Activated CD4-positive, alpha-beta T cell treated with anti-CD3 and anti-CD28 coated beads, Interleukin-2, amount 50 U/mL, for 16 hours (primary cell): ENCODE measurements at regions not wholly inside any gene's neighbourhood (a gene's known extent, or its start where the extent isn't known, plus 50 kb on each side); places are given as distances from the start of the nearest gene placed in this dataset.
"Not testable (repeated sequence)": the region's sequence is repeated elsewhere in the genome, so short reads cannot be mapped to it uniquely, and the experiment has no call there.

Experiments
- DNase-seq: peaks from one replicate; pipeline ENCODE4 v3.0.0-alpha.2; 2020

DNA sequence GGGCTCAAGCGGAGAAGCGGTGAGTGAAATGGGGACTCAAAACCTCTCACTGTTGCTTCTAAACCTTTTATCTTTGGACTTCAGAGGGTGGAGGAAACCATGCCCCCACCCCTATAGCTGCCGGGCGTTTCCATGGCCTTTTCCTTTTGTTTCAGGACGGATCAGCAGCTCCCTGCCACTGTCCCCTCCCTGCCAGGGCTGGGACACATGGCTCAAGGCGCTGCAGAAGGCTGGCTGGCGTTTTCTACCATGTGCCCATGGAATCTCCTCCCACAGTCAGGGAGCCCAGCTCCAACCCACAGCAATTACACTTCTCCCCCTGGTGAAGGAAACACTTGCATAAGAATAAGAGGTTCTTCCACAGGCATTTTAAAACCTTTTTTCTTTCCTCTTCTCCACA, 812.7 kb downstream of the PLA2G4A start:
- DNase-seq: no peak

- DNase-seq: no peak
Measured at GRCh38 chr1:187641907-187642306, 813.2 kb downstream of the PLA2G4A start.

GRCh38 chr1:187645651-187646050, 816.9 kb downstream of the PLA2G4A start:
- DNase-seq: no peak

DNA sequence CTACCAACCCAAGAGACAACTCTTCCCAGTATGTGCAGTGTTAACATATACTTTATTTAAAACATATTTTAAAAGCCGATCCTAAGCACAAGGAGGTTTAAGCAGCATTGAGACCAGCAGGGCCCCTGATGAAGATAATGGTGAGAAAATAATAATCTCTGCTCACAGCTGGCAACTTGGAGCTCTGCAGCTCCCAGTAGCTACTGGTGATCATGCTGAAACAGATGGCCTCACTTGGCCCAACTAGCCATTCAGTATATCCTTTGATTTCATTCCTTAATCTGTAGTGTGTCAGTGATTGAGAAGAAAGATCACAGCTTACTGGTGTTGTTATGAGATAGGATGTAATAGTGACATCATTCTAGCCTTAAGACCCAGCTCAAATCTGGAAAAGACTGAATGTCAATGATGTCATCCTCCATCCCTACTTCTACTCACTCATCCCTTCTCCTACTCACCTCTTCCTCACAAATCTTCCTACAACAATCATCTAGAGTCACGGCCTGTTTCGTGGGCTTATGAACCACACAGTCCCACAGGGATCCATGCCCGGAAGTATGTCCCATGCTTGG, 817.9 kb downstream of the PLA2G4A start:
- DNase-seq: no peak

DNA sequence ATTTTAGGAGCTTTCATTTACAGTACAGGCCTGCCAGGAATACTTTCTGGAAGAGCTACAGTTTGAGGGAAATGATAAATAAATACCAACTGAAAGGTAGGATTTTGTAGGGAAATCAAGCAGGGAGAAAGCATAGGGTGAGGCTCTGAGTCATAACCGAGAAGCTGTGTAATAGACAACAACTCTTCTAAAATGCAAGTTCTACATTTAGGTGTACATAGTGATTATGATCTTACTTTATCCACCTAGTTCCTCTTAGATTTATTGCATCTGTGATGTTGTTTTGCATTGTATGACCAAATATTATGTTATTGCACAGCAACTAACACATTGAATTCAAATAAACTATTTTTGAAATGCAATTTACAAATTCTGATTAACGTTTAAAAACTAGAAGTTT, 819.3 kb downstream of the PLA2G4A start:
- no peak for DNase-seq

DNA sequence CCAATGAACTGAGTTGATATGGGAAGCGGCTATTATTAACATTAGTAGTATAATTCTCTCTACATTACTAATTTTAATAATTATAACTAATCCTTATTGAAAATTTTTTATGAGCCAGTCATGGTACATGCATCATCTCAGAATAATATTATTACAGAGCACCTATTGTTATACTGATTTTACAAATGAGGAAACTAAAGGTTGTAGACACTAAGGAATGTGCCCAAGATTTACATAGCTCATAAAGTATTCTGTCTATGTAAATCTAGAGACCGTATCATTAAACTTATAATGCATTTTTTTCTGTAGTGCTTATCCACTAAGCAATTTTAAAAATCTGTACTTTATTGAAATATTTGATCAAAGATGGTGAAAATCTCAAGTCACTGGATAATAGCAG, 825.9 kb downstream of the PLA2G4A start:
- no peak for DNase-seq

GRCh38 chr1:187655104-187655503, 826.4 kb downstream of the PLA2G4A start:
- no peak for DNase-seq

DNA sequence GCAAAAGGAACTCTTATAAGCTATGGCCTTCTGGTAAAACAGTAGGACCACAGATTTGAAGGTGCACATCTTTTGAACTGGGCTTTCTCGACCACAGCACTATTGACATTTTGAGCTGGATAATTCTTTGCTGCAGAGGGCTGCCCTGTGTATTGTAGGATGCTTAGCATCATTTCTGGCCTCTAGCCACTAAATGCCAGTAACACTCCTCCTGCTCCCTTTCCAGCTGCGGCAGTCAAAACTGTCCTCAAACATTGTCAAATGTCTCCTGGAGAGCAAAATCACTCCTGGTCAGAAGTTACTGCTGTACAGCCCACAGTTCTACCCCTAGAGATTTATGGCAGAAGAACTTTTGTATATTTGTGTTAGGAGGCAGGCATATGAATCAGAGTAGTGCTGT, 836.7 kb downstream of the PLA2G4A start:
- DNase-seq: no peak

DNA sequence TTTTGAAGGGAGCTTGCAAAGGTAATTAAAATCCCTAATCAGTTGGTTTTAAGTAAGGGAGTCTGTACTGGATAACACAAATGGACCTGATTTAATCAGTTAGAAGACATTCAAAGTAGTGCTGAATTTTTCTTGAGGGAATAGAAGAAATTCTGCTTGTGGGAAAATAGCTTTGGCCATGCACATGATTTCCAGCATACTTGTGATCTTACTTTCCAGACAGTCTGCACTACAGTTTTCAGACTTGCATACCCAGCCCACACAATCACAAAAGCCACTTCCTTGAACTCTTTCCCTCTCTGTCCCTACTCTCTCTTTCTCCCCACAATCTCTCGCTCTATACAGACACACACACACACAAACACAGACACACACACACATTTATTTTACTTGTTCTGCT, 852.1 kb downstream of the PLA2G4A start:
- no peak for DNase-seq

GRCh38 chr1:187682112-187682511, 853.4 kb downstream of the PLA2G4A start:
- DNase-seq: no peak

DNA sequence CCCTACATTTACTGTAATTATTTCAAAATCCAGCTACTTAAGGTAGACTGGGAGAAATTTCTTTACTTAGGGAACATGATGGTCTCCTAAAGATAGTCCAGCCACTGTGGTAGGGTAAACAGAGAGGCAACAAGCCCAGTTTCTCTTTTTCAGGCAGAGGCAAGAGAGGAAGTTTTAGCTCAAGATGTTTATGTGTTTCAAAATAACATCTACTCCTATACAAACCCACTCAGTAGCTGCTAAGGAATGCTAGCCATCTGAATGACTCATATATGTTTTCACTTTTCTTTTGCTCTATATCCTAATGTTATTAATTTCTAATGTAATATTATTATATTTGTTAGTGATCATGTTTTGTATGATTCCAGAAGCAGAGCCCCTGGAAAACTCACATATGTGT, 856.6 kb downstream of the PLA2G4A start:
- DNase-seq: no peak

DNA sequence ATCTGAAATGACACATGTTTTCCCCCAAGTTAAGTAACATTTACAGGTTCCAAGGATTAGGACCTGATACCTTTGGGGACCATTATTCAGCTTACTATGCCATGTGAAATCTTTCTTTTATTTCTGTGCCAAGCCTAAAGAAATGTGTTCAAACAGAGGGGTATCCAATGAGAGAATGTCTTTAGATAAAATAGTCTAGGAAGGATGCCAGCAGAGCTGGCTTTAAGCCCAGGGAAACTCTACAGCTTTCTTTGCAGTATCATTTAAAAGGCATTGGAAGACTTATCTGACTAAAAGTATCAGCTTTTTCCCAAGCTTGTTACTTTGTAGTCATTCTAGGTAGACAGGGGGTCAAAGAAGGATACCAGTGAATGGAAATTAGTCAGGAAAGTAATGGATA, 860.4 kb downstream of the PLA2G4A start:
- no peak for DNase-seq

DNA sequence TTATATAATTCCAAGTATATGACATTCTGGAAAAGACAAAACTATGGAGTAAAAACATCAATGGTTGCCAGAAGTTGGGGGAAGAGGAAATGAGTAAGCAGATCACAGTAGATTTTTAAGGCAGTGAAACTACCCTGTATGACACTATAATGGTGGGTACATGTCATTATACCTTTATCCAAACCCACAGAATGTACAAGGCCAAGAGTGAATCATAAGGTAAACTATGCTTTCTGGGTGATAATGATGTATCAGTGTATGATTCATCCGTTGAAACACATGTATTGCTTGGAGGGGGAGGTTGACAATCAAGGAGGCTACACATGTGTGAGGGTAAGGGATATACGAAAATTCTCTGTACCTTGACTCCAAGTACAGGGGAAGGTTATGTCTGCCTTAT, 862.7 kb downstream of the PLA2G4A start:
- DNase-seq: no peak

DNA sequence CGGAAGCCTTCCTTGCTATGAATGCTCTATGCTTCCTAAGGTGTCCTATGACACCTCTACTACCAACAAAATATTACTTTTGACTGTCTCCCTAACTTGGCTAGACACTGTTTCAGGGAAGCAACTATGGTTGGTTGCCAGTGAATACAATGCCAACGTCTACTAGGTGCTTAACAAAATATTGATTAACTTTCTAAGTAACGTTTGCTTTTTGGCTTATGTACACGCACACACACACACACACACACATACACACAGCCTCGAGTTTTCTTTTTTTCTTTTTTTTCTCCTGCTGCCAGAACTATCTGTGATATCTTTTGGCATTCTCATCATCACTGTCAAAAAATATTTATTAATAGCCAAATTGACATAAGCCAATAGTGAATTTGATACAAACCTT, 864.0 kb downstream of the PLA2G4A start:
- no peak for DNase-seq

DNA sequence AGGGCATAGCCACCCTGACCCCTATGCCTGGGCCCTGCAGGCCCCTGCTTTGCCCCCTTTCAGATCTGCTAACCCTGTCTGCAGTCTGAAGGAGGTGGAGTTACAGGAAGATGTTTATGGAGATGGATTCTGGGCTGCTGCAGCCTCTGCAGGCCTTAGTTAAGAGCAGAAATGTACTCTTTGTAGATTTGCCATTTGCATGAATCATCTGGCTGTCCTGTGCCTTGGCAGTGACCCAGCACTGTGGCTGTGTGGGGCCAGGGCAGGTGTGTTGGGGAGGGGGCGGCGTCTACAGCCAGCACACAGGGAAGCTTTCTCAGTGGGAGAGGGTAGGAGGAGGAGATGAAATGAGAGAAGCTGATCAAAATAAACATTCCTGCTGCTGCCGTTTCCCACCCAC, 867.3 kb downstream of the PLA2G4A start:
- DNase-seq: no peak

GRCh38 chr1:187703138-187704130, 874.7 kb downstream of the PLA2G4A start:
- DNase-seq: not testable (repeated sequence)

GRCh38 chr1:187714470-187714869, 885.7 kb downstream of the PLA2G4A start:
- no peak for DNase-seq

DNA sequence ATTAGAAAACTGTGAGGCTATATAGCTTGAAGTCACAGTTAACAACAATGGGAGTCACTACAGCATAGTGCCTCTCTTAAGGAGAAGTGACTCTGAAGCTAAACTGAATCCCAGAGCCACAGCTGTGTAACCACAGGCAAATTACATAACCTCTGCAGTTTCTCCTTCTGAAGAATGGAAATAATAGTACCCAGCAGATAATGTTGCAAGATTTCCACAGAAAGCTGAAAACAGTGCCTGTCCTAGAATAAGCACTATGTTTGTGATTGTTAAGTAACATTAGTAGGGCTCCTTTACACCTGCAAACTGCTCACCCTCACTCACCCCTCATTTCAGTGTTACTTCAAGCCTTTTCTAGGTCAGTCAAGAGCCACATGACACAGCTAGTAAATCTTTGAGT, 886.7 kb downstream of the PLA2G4A start:
- no peak for DNase-seq

DNA sequence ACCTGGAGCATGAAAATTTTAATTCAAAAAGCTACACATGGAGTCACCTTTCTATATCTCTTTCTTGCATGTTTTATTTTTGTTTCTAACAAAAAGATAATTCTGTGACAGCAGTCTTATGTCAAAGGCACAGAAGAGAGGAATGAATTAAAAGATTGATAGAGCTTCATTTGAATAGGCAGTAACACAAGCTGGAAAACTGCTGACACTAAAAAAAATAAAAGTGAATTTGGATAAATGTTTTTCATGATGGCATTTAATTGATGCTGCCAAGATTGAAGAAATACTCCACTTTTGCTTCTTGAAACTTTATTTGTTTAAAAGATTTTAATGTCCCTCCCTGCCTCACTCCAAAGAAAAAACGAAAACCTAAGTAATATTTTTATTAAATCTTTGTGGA, 887.4 kb downstream of the PLA2G4A start:
- DNase-seq: no peak

DNA sequence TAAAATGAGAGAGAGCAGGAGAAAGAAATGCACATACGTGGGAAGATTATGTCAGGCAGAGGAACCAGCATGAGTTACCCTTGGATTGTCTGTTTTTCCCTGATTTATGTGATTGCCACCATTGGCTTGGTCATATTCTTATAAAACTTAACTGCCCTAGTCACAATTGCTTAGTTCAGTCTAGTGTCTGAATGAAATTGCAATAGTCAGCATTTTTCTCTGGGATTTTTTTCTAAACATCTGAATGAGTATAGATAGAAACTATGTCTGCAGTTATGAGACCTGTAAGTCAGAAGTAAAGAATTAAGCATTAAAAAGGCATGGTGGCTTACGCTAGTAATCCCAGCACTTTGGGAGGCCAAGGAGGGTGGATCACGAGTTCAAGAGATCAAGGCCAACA, 889.8 kb downstream of the PLA2G4A start:
- DNase-seq: no peak

- DNase-seq: no peak
Measured at GRCh38 chr1:187721216-187721615, 892.5 kb downstream of the PLA2G4A start.

GRCh38 chr1:187725216-187725615, 896.5 kb downstream of the PLA2G4A start:
- no peak for DNase-seq

DNA sequence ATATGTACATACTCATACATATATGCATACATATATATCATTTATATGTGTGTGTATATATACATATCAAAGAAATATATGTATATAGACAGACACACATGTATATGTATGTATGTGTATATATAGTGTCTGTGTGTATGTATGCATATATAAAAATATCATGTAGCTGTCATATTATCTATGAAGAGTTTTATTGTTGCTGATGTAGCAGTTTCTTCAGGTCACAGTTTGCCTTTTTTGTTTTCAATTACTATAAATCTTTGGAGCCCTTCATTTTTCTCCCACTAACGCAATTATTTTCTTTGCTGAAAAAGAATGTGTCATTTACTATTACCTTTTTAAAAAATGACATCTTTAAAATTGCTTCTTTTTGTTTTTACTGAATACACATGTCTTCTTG, 904.5 kb downstream of the PLA2G4A start:
- no peak for DNase-seq

GRCh38 chr1:187734427-187734826, 905.7 kb downstream of the PLA2G4A start:
- no peak for DNase-seq

- no peak for DNase-seq
Measured at GRCh38 chr1:187744665-187745064, 915.9 kb downstream of the PLA2G4A start.
